TTC549 (cell line): ENCODE measurements at regions not wholly inside any gene's neighbourhood (a gene's known extent, or its start where the extent isn't known, plus 50 kb on each side); places are given as distances from the start of the nearest gene placed in this dataset.

Experiments
- FAIRE-seq: peaks from 2 replicates; lab custom pipeline; 2012; peaks lifted over from hg19 to GRCh38; lab: Jason Lieb, UNC

DNA sequence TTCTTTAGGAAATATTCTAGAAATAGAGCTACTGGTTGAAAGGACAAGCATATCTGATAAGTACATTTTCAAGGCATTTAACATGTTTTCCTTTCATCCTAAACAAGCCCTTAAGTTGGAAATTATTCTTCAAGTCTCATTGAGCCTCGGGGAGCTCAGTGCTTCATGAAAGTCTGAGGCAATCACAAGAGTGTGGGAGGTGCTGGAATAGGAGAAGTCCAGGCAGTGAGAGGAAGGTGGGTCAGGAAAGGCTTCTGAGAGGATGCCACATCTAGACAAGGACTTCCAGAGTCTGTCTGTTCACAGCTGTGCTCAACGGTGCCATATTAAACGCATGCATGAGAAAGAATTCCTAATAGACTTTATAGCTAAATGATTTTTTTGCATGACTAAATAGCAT, 69.8 kb downstream of the CD83 start:
- no peak for FAIRE-seq

DNA sequence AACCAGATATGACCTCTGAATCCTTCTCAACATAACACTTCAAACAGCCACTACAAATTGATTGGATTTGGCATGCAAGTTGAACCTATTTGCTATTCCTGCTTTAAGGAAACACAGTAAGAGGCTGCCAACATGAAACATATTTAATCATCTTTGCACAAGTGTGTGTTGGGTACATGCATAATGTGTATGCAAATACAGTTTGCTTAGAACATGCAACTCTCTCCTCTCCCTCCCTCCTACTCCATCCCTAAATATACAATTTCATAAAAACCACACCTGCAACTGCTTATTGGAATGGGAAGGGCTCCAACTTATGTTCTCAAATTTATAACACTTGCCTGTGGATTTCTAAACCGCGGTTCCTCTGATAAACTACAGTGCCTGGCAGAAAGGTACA, 71.5 kb downstream of the CD83 start:
- FAIRE-seq = no peak

DNA sequence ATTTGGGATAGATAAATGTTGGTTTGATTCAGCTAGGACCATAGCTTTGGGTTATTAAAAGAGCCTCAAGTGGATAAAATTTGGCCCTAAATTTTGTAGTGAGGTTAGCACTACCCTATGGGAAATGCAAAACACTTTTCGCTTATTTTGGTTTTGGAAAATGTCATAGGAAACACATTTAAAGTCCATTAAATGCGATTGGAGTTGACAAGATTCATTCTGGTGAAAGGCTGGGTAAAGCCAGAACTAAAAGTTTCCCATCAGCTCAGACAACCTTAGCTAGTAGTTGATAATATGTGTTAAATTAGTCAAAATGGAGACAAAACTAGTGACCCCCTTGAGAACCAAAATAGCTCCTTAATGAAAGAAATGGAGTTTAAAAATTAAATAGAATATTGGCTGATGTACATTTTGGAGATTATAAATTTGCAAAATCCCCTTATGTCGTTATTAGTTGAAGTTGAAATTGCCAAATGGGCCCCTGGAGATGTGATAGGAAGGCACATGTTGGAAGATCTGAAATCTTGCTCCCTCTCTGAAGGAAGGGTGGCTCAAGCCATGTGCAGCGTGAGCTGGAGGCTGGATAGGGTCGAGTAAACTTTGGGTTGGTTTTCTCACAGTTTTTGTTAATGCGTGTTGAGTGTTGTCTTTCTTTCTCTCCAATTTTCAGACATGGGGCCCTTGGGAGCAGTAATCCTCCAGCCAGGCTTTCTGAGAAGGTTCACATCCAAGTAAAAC, 72.8 kb downstream of the CD83 start:
- no peak for FAIRE-seq

DNA sequence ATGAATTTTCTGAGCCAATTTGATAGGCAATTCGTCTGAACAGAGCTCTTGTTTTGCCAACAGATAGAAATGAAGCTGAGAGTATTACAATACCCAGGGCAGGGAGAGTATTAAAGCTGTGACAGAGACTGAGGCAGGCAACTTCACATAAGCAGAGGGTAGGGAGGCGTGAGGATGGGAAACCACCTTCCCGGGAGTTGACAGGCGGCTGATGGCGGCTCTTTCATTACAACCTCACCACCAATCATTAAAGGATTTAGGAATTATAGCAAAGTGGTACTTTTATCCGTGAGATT, 73.3 kb downstream of the CD83 start:
- FAIRE-seq = no peak

DNA sequence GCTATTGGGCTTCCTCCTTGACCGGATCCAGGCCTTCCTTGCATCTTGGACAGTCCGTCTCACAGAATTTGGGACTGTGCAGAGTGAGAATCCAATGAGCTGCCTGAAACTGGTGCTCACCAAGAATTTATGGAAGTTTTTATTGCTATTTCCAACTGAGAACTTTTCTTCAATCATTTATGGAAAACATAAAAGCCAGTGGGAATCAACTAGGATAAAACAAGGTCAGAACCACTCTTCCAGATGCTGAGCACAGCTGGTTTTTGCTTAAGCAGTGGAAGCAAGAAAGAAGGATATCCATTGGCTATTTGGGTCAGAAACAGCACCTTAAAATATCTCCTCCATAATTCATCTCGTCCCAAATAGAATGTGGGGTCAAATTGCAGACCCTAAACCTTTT, 74.2 kb downstream of the CD83 start:
- no peak for FAIRE-seq

DNA sequence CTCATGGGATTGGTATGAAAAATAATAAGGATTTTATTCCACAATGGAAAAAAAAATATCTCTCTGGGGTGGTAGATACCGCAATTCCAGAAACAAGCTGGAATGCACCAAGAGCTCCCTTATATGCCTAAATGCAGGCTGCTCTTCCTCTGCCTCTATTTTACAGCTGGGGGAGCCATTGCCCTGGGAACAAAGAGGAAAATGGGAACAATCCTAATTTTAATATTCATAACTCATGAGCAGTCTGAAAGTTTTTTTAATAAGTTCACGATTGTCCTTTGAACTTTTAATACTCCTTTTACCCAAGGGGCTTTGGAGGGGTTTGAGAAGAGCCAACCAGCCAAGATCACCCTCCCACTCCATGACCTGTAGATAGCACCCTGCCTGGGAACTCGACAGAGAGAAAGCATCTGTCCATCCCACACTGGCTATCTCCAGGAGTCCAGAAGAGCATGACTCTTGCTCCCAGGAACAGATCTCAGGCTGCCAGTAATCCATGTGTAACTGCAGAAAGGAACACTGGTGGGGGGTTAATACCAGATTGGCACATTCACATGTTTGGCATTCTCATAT, 74.7 kb downstream of the CD83 start:
- FAIRE-seq = no peak

DNA sequence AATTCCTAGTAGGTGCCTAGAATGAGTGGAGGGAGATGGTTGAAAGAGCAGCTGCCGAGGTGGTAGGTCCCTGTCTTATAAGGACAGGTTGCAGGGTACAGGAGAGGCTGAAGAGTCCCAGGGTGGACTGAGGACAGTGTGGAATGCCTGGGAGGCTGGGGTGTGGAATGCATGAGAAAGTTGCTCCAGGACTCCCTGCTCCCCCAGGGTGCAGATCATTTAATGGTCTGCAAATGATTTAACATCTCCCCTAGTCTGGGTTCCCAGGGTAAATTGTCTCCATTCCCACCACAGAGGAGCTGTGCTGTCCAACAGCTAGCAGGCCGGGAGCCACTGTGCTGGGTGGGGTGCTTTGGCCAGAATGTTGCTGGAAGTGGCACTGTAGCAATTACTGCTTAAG, 76.0 kb downstream of the CD83 start:
- FAIRE-seq = no peak

DNA sequence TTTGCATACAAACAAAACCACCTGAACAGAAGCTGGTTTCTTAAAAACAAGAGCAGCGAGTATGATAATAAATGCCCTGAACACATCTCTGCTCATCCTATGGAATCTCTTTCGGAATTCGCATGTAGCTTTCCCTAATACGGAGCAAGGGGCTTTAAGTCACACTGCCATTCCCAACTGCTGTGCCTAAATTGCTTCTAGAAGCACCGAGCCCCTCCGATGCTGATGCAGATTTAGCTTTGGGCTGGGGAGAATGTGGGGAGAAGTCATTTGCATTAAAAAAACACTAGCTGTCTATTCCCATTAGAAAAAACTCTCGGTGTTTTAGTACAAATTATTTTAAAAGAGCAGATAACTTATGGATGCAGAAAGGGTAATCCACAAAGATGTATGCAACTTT, 76.9 kb downstream of the CD83 start:
- FAIRE-seq = no peak

DNA sequence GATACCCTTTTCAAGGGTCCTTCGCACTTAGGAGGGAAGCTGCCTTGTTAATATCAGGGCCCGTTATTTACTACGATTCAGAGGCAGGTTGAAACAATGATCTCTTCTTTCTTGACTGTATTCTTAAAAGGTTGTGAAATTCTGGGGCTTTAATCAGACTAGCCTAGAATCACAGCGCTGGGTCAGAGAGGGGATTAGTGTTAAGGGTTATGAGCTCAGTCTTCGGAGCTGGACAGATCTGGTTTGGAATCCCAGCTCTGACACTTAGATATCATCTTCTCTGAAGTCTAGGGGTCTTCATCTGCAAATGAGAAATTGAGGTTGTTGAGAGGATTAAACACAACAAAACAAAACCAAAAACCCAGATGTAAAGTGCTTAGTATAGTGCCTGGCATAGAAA, 77.4 kb downstream of the CD83 start:
- no peak for FAIRE-seq

DNA sequence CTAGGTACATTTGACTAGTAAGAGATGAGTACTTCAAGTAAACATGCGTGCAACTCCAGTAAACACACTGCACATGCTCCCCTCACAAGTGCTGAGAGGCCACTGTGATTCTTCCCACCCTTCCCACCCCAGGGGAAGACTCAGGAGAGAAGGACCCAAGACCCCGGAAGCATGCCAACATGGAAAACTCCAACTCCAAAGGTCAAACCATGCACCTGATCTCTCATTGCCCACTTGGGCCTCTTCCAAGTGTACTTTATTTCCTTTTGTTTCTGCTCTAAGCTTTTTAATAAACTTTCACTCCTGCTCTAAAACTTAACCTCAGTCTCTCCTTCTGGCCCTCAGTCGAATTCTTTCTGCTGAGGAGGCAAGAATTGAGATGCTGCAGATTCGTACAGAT, 78.5 kb downstream of the CD83 start:
- no peak for FAIRE-seq

DNA sequence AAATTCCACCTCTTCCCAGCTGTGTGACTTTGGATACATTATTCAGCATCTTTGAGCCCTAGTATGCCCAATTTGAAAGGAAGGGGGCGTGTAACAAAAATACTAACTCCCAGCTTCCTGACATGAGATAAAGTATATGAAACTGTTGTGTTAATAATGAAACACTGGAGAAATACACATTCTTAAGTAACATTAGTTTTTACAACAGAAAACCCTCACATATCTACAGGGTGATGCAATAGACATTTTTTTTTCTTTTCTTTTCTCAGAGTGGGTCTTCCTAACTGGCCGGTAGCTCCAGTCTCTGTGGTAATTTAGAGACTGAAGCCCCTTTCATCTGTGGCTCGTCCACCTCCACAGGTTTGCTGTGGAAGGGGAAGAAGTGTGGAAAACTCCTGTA, 79.5 kb downstream of the CD83 start:
- no peak for FAIRE-seq

DNA sequence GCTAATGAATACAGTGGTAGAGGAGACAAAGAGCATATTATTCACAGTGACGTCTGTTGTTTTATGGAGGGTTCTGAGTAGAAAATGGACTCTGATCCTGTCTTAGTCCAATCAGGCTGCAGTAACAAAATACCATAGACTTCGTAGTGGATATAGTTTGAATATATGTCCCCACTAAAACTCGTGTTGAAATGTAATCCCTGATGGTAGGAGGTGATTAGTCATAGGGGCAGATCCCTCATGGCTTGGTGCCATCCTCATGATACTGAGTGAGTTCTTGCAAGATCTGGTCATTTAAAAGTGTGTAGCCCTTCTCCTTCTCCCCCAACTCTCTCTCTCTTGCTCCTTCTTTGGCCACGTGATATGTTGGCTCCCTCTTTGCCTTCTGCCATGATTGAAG, 82.5 kb downstream of the CD83 start:
- no peak for FAIRE-seq

DNA sequence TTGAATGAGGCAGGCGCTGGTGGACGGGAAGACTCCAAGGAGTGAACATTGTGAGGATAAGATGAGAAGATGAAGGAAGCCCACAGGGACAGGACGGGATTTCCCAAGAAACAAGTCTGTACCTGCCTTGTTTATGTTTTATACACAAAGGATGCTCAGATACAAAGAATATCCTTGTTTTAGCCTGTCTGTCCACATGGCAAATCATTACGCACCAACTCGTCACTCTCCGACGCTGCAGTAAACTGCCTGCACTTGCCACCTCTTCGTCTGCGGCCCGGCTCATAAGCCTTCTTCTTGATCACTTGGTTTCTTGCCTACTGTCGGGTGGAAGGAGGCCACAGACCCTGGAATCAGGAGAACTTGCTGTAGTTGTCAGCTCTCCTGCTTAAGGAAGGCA, 85.4 kb downstream of the CD83 start:
- no peak for FAIRE-seq

DNA sequence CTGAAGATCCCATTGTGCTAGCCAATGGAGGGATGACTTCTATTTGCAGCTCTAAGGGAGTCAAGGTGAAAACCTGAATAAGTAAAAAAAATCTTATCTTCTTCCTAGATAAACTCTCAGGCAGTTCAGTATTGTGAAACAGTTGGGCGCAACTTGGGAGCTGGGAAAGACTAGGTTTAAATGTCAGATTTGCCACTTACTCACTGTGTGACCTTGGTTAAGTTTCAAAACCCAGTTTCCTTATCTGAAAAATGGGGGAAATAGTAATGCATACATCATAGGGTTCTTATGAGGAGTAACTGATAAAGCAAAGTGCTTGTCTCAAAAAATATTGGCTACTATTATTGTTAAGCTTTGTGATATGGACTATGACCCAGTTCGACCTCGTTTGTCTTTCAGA, 88.8 kb downstream of the CD83 start:
- FAIRE-seq = no peak

DNA sequence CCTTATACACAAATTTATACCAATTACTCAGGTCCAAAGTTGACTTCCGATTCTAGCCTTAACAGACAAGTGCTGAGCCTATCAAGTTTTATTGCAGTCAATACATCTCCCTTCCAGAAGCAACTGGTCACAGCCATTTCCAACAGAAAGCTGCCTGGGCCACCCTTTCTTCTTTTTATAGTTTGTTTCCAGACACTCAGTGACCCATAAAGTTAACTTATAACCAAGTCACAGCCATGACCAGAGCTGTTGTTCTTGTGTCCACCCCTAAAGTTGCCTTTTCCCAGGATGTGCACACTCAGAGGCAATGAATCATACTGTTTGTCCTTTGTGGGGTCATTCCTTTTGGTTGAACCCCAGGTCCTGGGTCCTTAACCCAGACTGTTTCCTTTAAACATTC, 89.9 kb downstream of the CD83 start:
- FAIRE-seq = no peak

DNA sequence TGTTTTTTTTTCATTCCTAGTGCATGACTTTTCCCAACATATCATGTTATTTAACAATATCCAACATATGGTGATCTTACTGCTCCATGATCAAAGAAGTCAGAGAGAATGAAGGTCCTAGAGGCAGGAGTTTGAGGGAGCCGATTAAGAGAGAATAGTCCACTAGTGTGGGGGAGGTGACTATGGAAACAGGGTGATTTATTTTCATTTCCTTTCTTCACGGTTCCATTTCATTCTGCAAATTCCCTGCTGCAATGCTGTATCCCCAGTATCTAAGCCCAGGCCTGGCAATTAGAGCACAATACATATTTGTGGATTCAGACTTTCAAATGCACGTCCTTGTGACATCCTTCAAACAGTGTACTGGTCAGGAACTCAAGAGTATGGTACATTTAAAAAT, 91.4 kb downstream of the CD83 start:
- FAIRE-seq = no peak

DNA sequence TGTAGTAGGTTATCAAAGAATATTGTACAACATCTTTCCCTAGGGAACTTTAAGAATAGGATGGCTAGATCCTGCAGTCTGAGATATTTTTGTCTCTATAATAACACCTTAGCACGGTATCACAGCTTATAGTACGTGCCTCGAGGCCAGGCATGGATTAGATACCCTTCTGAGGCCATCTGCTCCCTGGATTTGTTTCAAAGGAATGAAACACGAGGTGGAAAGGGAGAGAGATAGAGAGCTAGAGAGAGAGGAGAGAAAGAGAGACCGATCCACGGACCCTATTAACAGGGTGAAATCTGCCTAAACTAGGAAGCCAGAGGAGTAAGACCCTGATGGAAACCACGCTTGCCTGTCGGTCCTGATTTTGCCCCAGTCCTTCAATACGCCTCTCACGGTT, 92.5 kb downstream of the CD83 start:
- FAIRE-seq = no peak

DNA sequence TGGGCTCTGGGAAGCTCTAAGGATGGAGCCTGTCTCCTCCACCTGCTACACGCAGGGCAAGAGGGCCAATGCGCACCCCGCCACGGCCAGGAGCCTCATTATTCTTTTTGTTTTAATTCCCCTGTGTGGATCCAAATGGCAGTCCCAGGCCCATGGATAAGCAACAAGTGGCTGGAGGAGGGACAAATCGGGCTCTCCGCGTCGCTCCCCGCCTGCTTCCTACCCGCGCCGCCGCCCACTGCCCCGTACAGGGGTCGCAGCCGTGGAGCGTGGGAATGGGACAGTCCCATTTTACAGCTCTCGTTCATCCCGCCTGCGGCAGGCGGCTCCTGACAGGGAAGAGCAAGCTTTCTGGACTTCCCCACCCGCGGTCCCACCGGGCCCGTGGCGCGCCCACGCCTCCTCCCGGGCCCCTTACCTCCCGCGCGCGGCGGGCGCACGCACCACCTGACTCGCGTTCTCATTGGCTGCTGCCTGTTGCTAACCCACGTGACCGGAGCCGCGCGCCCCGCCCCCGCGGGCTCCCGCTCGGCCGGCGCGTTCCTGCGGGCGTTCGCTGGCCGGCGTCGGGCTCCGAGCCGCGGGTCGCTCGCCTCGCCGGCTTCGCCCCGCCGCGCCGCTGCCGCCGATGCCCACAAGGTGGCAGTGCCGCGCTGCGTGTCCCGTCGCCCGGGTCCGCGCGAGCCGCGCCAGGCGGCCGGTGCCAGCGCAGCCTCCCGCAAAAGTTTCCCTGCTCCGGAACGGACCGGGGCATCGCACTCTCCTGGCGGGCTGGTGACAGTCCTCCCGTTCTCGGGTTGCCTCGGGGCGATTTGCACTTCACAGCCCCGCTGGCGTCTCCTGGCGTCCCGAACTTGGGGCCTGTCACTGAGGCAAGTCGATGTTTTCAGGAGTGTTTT, 93.3 kb downstream of the CD83 start:
- no peak for FAIRE-seq

DNA sequence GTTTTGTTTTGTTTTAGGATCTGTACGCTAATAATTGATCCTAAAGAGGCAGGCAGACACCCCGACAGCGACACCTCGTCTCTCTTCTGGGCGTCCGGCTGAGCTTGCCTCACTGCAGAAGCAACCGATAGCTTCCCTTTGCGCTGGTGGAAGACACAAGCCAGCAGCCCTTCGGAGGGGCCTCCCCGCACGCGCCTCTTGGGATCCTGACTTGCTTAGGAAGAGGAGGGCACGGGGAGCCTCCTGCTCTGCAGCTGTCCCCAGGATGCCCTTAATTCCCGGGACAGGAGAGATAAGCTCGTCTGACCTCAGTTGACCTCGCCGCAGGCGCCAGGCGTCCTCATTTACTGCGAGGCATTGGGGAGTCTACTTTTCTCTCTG, 94.0 kb downstream of the CD83 start:
- FAIRE-seq = no peak

DNA sequence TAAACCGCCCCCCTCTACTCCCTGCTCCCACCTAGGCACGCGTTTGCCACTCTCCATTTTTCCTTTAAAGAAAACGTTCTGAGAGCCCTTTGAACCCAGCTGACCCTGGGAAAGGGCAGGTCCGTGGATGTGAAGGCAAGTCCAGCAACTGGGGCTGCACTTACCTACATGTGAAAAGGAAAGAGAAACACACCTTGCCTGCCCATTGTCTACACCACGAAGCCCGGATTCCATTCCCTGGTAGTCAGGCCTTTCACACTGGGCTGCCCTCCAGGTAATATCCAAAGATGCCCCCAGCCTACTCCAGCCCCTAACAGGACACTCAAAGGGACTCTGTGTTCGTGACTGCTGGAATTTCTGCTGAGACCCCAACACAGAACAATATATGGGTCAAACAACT, 94.4 kb downstream of the CD83 start:
- no peak for FAIRE-seq

DNA sequence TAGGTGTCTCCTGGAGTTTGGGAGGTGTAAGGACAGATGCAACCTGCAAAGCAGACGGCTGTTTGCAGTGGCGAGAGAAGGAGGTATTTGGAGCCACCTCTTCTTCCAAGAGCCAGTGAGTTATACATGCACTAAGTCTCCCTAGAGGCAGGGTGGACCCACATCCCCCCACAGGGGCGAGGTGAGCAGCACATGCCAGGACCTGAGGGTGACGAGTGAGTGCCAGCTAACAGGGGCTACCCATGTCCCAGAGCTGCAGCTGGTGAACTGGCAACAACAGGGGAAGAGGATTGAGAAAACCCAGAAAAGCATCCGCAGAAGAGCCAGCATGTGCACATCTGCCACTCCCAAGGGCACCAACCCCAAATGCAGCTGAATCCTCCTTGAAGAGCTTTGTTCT, 95.1 kb downstream of the CD83 start:
- no peak for FAIRE-seq

DNA sequence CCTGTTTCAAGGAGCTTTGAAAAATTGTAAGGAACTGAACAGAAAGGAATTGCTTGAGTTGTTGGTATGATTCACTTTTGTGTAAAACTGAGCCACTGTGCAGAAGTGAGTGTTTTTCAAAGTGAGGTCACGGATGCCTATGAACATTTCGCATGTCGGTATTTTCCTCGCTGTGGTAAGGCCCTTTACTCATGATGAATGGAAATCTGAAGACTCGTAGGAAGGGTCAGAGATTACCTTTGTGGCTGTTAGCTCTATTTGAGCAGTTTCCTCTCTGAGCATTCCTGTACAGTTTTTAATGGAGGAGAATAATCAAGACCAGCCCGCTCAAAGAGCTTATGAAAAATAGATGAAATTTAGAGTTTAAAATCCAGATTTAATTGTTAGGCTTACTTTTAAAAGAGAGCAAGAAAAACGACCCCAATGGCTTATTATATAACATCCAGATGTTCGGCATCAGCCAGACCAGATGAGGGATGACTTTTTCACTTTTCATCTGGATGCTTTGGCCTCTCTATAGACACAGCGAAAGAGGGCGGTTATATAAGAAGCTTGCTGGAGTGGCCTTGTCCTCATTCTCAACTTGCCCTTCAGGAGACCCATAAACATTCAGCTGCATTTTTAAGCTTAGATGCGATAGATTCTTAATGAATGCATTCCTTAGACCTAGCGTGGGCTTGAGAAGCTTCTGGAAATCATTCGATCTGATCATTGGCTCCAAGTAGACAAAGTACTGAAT, 99.5 kb downstream of the CD83 start:
- no peak for FAIRE-seq
